CD4-positive, alpha-beta T cell treated with Interleukin-4 for 4 hours (primary cell): ENCODE measurements at regions not wholly inside any gene's neighbourhood (a gene's known extent, or its start where the extent isn't known, plus 50 kb on each side); places are given as distances from the start of the nearest gene placed in this dataset.

Experiments used
- DNase-seq: peaks from one replicate; pipeline ENCODE4 v3.0.0-alpha.2; 2020

DNA sequence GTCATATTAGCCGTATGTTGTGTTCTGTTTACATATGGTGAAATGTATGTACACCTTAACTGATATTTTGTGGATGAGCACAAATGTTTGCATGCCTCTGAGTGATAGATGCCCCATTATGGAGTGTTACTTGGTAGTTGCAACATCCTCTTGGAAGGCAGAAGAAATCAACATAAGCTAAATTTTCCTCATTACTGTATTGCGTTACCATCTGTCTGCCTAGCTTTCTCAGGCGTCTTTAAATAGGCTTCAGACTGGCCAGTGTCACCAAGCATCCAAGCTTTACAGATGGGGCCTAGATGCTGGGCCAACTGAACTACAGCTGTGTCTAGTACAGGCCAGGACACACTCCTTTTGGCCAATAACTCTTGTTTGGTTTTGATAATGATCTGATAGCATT lies 250.6 kb downstream of the SAMD5 start:
- no peak for DNase-seq

GRCh38 chr6:147759536-147759935 lies 251.0 kb downstream of the SAMD5 start:
- DNase-seq, result no peak

DNA sequence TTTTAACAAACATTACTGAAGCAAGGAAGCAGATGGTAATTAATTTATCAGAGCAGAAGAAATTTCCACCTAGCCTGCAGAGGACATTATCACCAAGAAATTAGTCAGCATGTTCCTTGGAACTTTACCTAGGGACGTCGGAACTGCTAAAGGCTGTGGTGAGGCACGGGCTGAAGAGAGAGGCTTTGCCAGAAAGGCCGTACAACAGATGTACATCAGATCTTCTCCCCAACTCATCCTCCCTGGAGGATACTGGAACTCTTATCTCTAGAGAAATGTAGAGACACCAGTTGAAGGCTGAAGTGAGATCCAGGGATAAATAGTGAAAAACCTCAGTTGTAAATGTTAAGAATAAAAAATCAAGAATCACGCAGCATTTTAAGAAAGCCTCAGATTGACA lies 257.1 kb downstream of the SAMD5 start:
- no peak for DNase-seq

DNA sequence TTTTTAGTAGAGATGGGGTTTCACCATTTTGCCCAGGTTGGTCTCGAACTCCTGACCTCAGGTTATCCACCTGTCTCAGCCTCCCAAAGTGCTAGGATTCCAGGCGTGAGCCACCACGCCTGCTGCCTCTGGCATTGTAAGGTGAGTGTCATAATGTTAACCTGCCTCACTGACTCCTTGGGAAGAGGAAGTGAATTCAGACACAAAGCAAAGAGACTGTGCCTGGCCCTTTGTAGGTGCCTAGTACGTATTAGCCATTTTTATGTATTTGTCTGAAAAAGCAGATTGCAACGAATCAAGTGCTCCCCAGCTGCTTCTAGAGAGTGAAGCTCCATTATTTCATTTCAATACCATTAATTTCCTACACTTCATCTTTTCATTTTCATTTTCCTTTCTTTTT lies 260.5 kb downstream of the SAMD5 start:
- no peak for DNase-seq

GRCh38 chr6:147769496-147770087 lies 261.1 kb downstream of the SAMD5 start:
- DNase-seq, result no peak

DNA sequence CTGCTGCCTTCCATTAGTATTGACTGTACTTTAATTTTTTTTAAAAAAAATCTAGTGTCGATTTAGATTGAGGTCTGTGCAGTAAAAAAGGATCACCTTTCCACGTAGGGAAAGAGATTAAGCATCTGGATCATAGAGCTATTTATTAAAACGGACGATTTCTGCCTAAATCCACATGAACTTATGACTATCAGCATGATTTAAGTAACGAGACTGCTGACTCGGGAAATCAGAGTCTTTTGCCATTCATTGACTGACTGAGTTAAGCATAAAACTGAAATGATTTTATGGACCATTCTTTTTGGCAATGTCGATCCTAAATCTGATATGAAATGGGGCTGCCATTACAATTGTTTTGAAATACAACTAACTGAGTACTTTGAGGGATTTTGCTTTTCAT lies 261.7 kb downstream of the SAMD5 start:
- DNase-seq, result no peak

- no peak for DNase-seq
Observed at GRCh38 chr6:147772724-147773123, 264.2 kb downstream of the SAMD5 start.

DNA sequence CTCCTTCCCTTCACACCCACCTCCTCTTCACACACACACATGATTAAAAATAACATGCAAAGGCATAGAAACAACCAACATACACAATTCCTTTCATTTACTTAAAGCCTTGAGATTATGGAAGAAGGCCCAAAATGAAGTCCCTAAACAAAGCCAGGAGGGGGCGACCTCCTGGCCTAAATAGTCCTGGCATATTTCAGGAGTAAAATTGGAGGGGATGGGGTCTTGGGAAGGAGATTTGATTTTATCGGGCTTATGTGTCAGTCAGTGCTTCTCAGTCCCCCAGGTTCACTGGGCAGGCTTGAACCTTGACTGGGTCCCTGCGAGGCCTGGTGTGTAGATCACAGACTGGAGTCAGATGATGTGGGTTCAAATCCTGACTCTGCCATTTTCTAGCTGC lies 266.4 kb downstream of the SAMD5 start:
- no peak for DNase-seq

GRCh38 chr6:147776631-147777213 lies 268.2 kb downstream of the SAMD5 start:
- no peak for DNase-seq

- no peak for DNase-seq
Observed at GRCh38 chr6:147779624-147780023, 271.1 kb downstream of the SAMD5 start.

- DNase-seq, result no peak
Observed at GRCh38 chr6:147782302-147782701, 273.8 kb downstream of the SAMD5 start.

GRCh38 chr6:147784371-147784770 lies 275.9 kb downstream of the SAMD5 start:
- DNase-seq, result no peak

- no peak for DNase-seq
Observed at GRCh38 chr6:147787417-147787816, 278.9 kb downstream of the SAMD5 start.

DNA sequence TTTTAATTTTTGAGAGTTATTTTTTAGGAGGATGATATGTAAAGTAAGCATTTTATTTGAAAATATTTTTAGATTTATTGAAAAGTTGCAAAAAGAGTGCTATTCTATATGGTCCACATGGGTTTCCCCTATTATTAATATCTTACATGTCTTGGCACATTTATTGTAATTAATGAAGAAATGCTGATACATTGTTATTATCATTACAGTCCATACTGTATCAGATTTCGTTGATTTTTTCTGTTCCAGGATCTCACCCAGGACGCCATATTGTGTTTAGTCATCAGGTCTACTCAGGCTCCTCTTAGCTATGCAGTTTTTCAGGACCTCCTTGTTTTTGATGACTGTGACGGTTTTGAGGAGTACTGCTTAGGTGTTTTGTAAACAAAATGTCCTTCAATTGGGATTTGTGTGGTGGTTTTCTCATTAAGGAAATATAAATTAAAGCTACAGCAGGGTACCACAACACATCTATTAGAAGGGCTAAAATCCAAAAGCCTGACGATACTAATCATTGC lies 281.0 kb downstream of the SAMD5 start:
- no peak for DNase-seq

DNA sequence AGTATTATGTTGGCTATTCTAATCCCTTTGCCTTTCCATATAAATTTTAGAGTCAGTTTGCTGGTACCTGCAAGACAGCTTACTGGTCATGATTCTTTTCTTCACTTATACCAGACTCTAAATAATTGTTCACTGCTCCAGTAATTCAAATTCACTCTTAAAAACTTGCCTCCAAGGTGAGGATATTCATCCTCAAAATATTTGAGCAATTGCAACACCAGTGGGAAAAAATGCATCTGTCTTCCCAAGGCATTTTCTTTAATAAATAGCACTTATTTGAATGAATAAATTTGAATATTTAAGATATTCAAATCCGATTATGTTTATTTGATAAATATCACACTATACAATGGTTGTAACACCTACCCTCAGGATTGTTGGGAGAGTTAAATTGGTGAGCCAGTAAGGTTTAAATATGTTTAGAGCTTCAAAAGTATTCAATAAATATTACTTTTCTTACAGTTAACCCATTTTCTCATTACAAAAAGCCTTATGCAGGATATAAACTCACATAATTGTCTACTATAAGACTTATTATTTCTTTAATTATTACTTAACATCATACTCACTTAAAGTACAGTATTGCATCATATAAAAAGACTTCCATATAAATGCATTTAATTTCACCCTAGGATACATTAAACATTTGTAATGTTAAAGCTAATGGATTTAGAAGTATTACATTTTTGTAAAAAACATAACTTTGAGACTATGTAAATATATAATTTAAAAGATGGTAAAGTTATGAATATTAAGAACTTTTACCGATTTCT lies 285.6 kb downstream of the SAMD5 start:
- no peak for DNase-seq

GRCh38 chr6:147802459-147802858 lies 294.0 kb downstream of the SAMD5 start:
- DNase-seq, result no peak

DNA sequence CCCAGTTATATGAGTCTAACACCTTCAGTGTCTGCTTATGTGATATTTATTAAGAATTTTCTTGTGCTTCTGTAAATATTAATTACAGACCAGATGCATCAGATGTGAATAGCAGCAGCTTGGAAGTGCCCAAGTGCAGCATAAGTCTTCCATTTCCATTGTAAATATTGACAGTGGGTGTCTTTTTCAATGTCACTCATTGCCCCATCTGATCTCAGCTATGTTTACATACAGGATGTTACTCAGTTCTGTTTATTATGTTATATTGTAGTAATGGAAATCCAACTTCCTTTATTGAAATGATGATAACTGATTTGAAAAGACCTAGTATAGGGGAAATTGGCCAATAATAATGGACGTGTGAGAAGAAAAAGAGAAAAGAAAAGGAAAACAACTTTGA lies 296.7 kb downstream of the SAMD5 start:
- no peak for DNase-seq

DNA sequence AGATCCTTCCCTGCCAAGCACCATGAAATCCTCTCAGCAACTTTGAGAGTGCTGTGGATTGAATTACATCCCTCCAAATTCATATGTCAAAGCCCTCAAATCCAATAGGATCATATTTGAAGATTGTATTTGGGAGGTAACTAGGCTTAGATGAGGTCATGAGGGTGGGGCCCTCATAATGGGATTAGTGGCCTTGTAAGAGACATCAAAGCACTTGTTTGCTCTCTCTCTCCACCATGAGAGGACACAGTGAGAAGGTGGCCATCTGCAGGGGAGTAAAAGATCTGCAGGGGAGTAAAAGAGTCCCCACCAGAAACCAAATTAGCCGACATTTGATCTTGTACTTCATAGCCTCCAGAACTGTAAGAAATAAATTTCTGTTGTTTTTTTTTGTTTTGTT lies 298.2 kb downstream of the SAMD5 start:
- DNase-seq, result no peak

DNA sequence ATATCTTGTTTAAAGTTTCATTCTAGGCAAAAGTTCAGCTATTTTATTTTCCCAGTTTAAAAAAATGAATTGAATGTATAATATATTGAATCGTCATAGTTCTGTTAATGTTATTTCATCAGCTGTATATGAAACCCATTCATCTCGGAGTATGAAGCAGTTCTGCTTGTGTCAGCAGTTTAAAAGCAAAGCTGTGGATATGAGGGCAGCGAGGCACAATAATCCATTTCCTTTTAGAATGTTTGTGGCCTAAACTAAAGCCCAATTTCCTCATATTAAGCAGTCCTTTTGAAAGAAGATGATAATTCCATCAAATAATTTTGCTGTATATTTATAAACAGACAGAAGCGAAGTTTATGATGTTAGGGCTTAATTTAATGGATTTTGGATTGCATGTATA lies 300.1 kb downstream of the SAMD5 start:
- no peak for DNase-seq

GRCh38 chr6:147811913-147812629 lies 303.6 kb downstream of the SAMD5 start:
- DNase-seq, result no peak

DNA sequence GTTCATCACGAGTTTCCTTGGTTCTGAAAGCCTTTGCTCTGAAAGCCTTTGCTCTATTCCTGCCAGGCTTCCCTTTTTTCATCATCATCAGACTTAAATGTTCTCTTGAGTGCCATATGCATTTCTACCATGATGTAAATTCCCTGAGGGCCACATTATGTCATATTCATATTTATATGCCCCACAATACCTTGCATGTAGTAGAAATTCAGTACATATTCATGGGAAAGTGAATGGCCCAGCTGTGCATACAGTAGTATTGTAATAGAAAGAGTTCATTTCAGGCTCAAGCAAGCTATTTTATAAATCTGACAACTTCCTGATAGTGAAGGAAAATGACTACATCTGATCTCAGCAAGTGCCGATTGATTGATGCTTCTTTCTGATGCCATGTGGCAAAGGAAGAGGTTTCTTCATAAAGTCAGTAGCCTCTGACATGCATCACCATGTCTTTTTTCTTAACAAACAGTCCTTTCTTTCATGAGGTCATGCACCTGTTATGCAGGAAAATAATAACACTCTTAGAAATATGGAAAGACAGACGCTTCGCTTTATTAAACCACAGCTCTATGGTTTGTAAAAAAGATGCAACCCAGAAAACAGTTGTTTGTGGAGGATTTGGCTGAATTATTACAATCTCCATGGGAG lies 308.7 kb downstream of the SAMD5 start:
- no peak for DNase-seq

DNA sequence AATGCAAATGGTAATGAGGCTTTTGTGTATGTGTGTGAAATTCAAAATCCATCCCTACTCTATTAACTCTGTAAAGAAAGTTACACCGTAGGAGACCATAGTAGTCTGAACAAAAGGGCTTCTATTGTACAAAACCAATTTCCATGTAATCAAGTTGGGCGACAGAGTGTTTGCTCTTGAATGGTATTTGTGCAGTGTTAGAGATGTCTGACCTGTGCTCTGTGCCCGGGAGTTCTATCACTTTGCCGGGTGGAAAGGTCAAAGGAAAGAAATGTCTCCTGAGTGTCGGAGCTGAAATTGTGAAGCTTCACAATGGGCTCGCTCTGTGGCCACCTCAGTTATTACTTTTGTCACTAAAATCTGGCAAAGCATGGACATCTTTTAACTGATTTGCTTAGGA lies 312.0 kb downstream of the SAMD5 start:
- DNase-seq, result no peak

- DNase-seq, result no peak
Observed at GRCh38 chr6:147821295-147821897, 312.9 kb downstream of the SAMD5 start.
